Astrocyte of the hippocampus (primary cell): ENCODE measurements at regions not wholly inside any gene's neighbourhood (a gene's known extent, or its start where the extent isn't known, plus 50 kb on each side); places are given as distances from the start of the nearest gene placed in this dataset.
"Not testable (repeated sequence)": the region's sequence is repeated elsewhere in the genome, so short reads cannot be mapped to it uniquely, and the experiment has no call there.

Source experiments
- DNase-seq: peaks from one replicate; pipeline ENCODE4 v3.0.0; 2011; ENCODE audit warnings: low read depth, low spot score

DNA sequence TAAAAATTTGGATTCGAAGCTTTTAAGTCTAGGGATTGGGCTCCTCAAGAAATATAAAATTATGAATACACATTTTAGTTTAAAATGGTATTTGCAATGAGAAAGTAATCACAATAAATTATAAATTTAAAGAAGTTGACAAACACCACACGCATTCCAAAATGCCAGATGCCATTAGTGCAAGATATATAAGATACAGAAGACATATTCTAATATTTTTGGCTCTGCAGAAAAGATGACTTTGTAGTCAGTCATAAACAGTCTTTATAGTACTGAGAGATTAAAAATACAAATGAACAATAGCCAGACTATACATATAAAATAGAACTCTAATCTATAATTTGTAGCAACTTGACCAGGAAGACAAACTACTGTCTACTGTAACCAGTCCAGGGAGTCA, 309.0 kb upstream of the PABPC4L start:
- no peak for DNase-seq

DNA sequence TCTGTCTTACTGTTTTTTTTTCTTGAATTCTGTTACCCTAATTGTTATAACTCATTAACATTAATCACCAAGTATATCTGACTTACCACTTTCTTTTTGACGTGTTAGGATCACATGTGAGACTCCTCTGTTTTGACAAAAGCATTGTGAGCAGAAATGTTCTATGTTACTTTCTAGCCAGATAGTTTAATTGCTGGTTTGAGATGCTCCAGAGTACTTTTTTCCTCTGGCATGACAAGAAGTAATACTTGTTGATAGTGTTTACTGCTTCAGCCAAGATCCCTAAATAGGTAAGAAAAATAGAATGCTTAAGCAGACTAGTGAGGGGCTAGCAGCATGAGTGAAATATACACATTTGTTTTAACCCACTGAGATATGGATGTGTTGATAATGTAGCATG, 303.9 kb upstream of the PABPC4L start:
- DNase-seq = no peak

DNA sequence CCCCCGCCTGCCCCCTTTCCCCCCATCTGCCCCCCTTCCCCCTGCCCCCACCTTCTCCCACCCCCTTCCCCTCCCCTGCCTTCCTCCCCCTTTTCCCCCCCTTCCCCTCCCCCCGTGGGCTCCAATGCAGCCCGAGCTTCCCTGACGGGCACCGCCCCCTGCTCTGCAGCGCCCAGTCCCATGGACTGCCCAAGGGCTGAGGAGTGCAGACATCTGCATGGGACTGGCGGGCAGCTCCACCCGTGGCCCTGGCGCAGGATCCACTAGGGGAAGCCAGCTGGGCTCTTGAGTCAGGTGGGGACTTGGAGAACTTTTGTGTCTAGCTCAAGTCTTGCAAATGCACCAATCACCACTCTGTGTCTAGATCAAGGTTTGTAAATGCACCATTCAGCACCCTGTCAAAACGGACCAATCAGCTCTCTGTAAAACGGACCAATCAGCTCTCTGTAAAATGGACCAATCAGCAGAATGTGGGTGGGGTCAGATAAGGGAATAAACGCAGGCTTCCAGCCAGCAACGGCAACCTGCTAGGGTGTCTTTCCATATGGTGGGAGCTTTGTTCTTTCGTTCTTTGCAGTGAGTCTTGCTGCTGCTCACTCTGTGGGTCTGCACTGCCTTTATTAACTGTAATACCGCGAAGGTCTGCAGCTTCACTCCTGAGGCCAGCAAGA, 300.5 kb upstream of the PABPC4L start:
- no peak for DNase-seq

DNA sequence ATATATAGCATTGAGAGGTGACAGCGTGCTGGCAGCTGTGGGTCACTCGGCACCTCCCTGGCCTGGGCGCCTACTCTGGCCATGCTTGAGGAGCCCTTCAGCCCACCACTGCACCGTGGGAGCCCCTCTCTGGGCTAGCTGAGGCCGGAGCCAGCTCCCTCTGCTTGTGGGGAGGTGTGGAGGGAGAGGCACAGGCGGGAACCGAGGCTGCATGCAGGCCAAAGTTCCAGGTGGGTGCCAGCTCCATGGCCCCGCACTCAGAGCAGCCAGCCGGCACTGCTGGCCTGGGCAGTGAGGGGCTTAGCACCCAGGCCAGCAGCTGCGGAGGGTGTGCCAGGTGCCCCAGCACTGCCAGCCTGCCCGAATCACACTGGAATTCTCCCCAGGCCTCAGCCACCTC, 299.9 kb upstream of the PABPC4L start:
- not testable (repeated sequence) for DNase-seq

DNA sequence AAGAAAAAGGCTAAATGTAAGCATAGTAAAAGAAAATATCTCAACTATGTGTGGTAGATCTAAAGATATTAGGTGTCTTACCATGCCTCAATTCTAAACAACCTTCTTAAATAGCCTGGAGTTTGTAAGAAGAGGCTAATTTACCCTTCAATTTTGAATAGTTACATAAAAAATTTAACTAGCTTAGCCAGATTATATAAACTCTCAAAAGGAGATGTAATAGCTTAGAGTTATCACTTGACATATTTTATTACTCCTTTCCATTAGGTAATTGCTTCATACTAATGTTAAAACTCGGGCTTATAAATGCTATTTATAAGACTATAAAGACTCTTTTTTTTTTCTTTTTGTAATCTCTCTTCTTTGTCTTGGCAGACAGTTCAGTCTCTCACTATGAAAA, 297.5 kb upstream of the PABPC4L start:
- no peak for DNase-seq

DNA sequence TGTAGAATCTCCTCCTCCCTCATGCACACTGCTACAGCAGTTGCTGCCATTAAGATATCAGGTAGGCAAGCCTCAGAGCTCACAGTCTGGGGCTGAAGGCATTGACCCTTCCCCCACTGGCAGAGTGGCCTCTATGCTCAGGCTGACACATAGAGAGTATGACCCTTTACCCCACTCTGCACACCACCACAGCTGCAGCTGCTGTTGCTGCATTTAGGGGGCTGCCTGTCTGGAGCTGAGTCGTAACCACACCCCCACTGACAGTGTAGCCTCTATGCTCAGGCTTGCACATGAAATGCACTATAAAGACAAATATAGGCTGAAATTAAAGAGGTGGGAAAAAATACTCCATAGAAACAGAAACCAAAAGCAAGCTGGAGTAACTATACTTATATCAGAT, 289.3 kb upstream of the PABPC4L start:
- DNase-seq = no peak

DNA sequence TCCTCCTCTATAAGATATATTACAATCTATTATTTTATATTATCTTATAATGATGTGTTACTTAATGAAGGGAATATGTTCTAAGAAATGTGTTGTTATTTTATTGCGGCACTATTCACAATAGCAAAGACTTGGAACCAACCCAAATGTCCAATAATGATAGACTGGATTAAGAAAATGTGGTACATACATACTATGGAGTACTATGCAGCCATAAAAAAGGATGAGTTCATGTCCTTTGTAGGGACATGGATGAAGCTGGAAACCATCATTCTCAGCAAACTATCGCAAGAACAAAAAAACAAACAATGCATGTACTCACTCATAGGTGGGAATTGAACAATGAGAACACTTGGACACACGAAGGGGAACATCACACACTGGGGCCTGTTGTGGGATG, 281.9 kb upstream of the PABPC4L start:
- DNase-seq = not testable (repeated sequence)

DNA sequence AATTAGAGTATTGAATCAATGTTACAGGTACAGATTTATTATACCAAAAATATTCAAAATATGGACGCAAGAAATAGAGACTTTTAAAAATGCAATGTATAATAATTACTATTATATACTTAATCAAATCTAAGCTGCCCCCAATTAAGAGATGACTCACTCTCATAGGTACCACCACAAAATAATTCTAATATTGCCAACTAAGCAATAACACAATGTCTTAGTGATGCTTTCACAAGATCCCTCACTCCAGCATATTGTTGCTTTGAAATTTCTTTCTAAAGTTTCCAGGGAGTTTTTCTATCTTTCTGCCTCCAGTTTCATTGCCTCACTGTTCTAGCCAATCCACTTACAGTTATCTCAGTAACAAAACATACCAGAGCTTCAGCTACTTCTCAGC, 270.0 kb upstream of the PABPC4L start:
- DNase-seq = no peak

DNA sequence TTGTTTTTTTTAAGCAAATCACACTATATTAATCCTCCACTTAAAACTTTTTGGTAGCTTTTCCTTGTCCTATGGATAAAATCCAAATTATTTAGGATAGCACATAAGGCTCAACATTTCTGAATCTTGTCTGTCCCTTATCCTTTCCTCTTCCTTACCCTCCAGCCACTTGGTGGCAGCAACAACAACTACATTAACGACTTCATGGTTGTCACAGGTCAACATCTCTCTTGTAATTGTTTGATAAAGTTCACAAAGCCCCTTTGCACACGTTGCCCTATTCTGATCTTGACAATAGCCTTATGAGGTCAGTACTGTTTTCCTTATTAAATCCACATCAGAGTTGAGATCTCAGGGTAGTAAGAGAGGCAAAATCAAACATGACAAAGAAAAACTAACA, 269.0 kb upstream of the PABPC4L start:
- peak; percentile 1 for DNase-seq

DNA sequence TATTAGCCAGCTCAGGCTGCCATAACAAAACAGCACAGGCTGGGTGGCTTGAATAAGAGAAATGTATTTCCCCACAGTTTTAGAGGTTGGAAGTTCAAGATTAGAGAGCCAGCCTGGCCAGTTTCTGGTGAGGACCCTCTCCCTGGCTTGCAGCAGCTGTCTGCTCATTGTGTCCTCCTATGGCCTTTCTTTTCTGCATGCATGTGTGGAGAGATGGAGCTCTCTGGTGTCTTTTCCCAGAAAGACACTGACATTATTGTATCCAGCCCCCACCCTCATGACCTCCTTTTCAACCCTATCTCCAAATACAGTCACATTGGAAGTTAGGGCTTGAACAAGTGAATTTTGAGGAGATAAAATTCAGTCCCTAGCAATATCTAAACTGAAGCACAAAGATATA, 263.8 kb upstream of the PABPC4L start:
- DNase-seq = no peak

DNA sequence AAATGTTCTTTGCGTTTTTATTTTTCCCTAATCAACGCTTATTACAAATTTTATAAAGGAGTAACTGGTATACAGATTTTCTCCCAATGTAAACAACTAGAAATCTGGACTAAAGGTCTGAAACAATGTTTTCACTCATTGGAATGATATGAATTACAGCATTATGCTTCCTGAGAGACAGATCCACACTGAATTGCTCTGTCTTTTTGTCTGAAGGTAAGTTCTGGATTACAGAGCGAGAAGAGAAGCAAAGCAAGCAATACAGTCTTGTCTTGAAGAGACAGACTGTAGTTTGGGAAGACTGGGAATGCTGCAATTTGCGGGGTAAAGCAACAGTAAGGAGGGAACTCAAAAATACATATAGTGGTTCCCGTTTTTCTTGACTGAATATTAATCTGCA, 262.2 kb upstream of the PABPC4L start:
- DNase-seq = no peak

DNA sequence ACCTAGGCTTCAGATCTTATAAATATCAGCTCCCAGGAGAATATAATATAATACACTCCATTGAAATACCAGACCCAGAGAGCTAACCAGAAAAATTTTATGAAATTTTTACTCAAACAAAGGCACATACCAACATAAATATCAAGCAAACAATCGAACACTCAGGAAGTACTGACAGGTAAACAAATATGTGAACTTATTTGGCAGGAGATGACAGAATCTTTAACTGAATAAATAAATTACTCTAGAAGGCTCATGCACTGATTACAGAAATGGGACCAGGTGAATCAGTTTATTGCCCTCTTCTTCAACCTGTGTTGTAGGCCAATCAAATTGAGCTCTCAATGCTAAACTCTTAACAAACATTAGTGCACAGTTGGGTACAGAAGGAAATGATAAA, 225.2 kb upstream of the PABPC4L start:
- DNase-seq = no peak

DNA sequence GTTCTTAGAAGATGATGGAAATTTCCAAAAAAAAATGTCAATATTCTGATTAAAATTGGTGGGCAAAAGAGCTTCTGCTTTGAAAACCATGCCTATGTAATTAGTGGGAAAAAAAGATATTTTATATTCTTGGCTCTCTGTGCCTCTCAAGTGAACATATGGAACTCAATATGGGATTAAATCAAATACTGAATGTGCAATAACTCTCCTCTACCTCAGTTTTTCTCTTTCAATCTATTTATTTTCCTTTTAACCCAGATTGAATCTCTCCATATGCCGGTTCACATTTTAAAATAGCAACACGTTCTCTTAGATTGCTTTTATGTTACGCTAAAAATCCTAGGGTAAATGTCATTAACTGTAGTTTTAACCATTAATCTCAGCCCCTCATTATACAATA, 224.2 kb upstream of the PABPC4L start:
- no peak for DNase-seq

DNA sequence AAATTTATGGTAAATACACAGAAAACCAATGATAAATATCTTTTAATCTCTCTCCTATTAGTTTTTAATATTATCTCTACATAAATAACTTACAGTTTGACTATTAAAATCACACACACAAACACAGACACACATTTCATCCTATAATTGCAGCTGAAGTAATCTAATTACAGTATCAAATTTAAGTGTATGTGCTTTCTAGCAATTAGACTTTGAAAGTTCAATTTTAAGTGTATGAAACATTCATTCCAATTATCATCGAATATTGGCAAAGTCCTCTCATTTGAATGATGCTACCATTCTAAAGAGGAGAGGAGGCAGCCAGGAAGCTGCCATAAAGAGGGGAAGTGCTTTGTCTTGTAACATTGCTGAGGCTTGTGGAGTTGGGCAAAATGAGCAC, 221.2 kb upstream of the PABPC4L start:
- no peak for DNase-seq

DNA sequence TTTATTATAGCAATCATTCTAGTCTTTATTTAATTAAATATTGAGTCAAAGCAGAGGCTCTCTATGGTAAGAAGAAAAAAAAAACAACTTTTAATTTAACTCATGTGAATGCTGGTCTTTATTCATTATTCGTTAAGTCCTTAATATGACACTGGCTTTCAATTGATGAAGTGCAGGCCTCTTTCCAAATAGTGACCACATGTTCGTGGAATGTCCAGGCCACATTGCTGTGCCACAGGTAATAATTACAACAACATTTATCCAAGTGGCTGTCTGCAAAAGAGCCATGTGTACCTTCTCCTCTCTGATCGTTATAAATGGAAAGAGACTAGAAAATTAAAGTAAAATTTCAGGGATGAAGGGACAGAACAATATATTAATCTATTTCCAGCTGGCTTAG, 220.1 kb upstream of the PABPC4L start:
- no peak for DNase-seq

DNA sequence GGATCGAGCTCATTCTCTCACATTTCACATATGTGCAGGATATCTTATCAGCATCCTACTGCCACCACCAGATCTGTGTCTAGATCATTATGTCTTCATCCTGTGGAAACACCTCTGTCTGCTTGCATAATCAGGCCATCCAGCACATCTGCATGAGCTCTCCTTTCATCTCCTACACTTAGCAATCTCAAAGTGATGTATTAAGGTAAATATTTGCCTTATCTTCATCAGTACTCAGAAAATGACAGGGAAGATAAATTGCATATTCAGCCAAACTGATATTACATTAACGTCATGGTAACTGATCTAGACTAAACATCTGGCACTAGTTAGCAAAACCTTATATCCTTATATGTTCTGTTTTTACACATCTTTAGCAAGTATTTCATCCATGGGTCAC, 207.3 kb upstream of the PABPC4L start:
- DNase-seq = no peak

DNA sequence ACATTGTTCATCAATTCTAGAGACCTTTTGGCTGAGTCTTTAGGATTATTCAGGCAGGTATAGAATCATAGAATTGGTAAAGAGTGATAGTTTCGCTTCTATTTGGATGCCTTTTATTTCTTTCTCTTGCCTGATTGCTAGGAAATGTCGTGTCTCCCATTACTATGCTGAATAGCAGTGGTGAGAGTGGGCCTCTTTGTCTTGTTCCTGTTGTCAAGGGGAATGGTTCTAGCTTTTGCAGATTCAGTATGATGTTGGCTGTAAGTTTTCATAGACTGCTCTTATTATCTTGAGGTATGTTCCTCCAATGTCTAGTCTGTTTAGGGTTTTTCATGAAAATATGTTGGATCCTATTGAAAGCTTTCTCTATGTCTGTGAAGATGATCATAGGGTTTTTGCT, 200.2 kb upstream of the PABPC4L start:
- no peak for DNase-seq

DNA sequence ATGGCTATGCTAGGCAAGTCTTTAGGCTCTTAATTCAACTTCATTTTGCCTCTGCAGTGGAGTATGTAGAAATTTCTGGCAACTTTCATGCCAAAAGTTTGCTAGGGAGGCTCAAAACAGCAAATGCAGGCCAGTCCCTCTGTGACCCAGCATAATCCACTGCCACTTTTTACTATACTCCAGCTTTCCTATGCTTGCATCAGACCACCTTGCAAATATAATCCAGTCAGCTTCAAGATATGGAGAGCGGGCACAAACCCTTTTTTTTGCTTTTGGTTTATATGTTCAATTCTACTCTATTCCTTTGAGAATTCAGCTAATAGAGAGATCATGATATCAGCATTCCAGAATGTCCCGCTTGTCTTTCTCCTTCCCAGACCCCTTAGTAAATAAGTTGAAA, 192.0 kb upstream of the PABPC4L start:
- DNase-seq = no peak

DNA sequence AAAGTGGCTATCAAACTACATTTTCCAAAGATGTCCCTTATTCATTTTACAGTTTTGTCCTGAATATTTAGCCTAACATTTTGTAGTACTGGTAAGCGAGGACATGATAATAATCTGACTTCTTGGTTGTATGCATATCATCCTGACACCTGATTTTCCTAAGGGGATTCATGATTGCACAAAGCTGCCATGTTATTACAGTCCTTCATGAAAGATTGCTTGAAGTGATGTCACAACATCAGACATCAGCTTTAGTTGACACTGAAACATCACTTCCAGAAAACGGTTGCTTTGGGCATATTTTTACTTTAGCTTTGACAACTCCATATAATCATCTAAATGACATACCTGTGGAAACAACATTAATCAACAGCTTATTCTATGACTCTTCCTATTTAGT, 188.7 kb upstream of the PABPC4L start:
- no peak for DNase-seq

DNA sequence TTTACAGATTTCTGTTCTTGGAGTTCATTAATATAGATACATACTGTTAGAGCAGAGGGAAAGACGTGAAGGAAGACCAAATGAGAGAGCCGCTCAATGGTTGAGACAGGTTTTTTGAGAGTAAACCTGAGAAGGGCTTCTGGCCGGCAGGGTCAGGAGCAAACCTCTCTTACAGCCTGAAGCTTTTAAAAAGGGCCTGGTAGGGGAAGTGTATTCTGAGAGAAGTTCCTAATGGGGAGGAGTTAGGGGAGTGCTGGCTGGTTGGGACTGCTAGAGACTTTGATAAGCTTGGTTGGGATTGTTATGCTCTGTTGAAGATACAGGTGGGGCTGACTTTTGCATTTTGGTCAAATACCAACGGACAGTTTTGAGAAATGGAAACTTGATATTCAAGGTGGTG, 186.8 kb upstream of the PABPC4L start:
- DNase-seq = no peak

DNA sequence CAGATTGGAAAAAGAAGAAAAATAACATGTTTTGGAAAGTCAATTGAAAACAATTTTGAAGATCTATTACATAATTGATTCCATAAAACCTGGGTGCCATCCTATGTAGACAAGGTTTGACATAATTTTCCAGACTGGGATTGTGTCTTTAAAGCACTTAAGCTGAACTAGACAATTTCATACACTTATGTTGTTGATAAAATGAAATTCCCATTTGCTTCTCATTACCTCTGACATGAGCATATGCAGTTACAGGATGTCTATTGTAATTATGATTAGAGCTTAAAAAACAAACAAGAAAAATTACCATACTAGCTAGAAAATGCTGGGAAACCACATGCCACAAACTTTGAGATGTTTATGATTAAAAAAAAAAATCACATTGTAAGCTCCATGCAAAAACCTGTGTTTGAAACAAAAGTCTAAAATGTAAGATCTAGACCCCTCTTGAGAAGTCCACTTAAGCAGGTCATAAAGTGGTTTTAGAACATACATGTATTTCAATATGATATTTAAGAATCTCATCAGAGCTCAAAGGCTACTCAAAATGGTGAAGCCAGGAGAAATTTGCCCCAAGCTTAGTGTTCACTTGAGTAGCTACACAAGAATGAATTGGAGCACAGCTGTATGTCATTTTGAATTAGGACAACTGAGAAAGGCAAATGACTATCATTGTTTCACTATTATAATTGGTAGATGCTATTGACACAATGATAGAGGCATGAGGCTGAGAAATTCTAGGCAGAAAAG, 181.1 kb upstream of the PABPC4L start:
- DNase-seq = no peak

DNA sequence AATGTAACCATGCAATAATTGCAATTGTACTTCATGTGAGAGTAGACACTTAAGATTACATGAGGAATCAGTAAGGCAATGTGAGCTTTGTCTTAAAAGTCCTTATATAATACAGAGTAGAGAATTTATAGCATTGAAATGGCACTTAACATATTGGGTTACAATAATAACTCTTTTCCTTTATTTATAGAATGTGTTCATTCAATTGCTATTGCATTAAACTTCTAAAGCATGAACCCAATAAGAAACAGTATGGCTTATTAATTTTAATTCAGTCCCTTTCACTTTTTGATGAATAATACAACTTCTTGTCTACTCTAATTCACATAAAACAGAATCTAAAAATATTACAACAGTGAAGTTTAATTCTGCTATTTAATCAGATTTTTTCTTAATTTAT, 174.2 kb upstream of the PABPC4L start:
- DNase-seq = no peak

DNA sequence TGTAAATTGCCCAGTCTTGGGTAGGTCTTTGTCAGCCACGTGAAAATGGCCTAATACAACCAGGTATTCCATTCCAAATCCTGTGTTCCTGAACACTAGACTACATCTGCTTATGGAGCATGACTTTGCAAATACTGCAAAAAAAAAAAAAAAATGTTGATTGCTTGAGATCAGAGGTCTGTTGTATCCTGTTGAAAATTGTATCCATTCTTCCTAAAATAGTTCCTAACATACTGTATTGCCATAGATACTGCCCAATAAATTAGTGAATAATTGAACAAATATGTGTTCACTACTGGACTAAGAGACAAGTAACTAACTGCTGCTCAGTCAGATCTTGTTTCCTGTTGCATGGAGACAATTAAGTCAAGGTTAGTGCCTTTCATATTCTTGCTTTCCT, 164.3 kb upstream of the PABPC4L start:
- no peak for DNase-seq

DNA sequence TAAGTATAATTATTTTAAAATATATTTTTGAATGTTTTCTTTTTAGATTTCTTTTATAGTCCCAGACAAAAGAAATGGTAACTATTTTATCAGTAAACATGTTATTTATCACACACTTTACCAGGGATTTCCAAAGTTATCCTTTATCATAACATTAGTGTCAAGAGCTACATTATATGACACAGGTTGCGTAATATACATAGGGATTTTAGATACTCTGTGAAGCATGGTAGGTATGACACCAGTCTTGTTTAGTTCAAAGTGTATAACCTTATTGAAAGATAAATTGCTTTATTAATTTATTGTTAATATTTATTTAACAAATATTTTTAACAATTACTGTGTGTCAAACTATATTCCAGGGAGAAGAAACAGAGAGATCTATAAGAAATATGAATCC, 163.3 kb upstream of the PABPC4L start:
- DNase-seq = no peak
